ENCODE measurements at regions not wholly inside any gene's neighbourhood (a gene's known extent, or its start where the extent isn't known, plus 50 kb on each side); places are given as distances from the start of the nearest gene placed in this dataset.

- H3K27ac ChIP-seq = no peak overlapping the region
- no peaks in the 10 kb centered on the region for H3K9me2 ChIP-seq (ENCODE audit: insufficient read depth)
- H3K27me3 ChIP-seq (ENCODE audit: insufficient read depth, low read depth) = peaks cover 98% of the 10 kb centered on the region
- DNase-seq = no peak
- TF ChIP-seq EZH2 (IDR thresholded peaks at IDR 0.05; ENCODE audit: low read depth) = no peak
- no peak for TF ChIP-seq CTCF (conservative IDR thresholded peaks at IDR 0.05)
- no peak overlapping the region for H2AFZ ChIP-seq
- no peak overlapping the region for H3K4me3 ChIP-seq
- ChIA-PET CTCF (no interaction called here), POLR2A (ENCODE audit: unreplicated experiment) (no interaction called here)
- H4K20me1 ChIP-seq (ENCODE audit: insufficient read depth) = no peaks in the 10 kb centered on the region
- intact Hi-C loops (cut with micrococcal nuclease; ENCODE audit: unreplicated experiment) = no loop called here
- H3K4me1 ChIP-seq (replicated peaks; ENCODE audit: insufficient read depth) = no peaks in the 10 kb centered on the region
- H3K9me3 ChIP-seq (ENCODE audit: insufficient read depth, low read depth) = no peaks in the 10 kb centered on the region
- H3K79me2 ChIP-seq (ENCODE audit: low read depth) = no peaks in the 10 kb centered on the region
- no peaks in the 10 kb centered on the region for H3K36me3 ChIP-seq (ENCODE audit: low read depth)
- H3K4me2 ChIP-seq = 0 out of 2 replicates have a peak overlapping the region, but pooled peaks have one; percentile 11
- no peaks in the 10 kb centered on the region for H3F3A ChIP-seq (ENCODE audit: insufficient read depth, low read depth)
- no TSS peak for BruUV-seq (replicated peaks)
Measured at GRCh38 chr5:6545770-6546690, 86.8 kb downstream of the NSUN2 start.

- Histone ChIP-seq H3K4me2 (no peak overlapping the region), H3K79me2 (ENCODE audit: low read depth) (no peaks in the 10 kb centered on the region), H2AFZ (no peak overlapping the region), H3K4me1 (replicated peaks; ENCODE audit: insufficient read depth) (no peaks in the 10 kb centered on the region), H3K27me3 (ENCODE audit: insufficient read depth, low read depth) (peaks cover 98% of the 10 kb centered on the region), H3K9me2 (ENCODE audit: insufficient read depth) (no peaks in the 10 kb centered on the region), H3K4me3 (no peak overlapping the region), H3K27ac (no peak overlapping the region), H3K36me3 (ENCODE audit: low read depth) (no peaks in the 10 kb centered on the region), H3F3A (ENCODE audit: insufficient read depth, low read depth) (no peaks in the 10 kb centered on the region), H3K9me3 (ENCODE audit: insufficient read depth, low read depth) (no peaks in the 10 kb centered on the region), H4K20me1 (ENCODE audit: insufficient read depth) (no peaks in the 10 kb centered on the region)
- CTCF ChIA-PET = no interaction called here
- intact Hi-C loops (cut with micrococcal nuclease; ENCODE audit: unreplicated experiment) = no loop called here
- DNase-seq = no peak
- TF ChIP-seq EZH2 (IDR thresholded peaks at IDR 0.05; ENCODE audit: low read depth) = no peak
- TF ChIP-seq CTCF (conservative IDR thresholded peaks at IDR 0.05) = no peak
- no TSS peak for BruUV-seq (replicated peaks)
- POLR2A ChIA-PET (ENCODE audit: unreplicated experiment) = no interaction called here
Measured at GRCh38 chr5:6545036-6545693, 87.7 kb downstream of the NSUN2 start.

- intact Hi-C loops (cut with micrococcal nuclease; ENCODE audit: unreplicated experiment) = no loop called here
- POLR2A ChIA-PET (ENCODE audit: unreplicated experiment) = no interaction called here
- H3K4me3 ChIP-seq = no peak overlapping the region
- H2AFZ ChIP-seq = no peak overlapping the region
- no peaks in the 10 kb centered on the region for H3K9me2 ChIP-seq (ENCODE audit: insufficient read depth)
- TF ChIP-seq EZH2 (IDR thresholded peaks at IDR 0.05; ENCODE audit: low read depth) (no peak), CTCF (conservative IDR thresholded peaks at IDR 0.05) (no peak)
- H4K20me1 ChIP-seq (ENCODE audit: insufficient read depth) = no peaks in the 10 kb centered on the region
- no peak overlapping the region for H3K4me2 ChIP-seq
- DNase-seq = no peak
- peaks cover 98% of the 10 kb centered on the region for H3K27me3 ChIP-seq (ENCODE audit: insufficient read depth, low read depth)
- H3F3A ChIP-seq (ENCODE audit: insufficient read depth, low read depth) = no peaks in the 10 kb centered on the region
- H3K9me3 ChIP-seq (ENCODE audit: insufficient read depth, low read depth) = no peaks in the 10 kb centered on the region
- no TSS peak for BruUV-seq (replicated peaks)
- H3K79me2 ChIP-seq (ENCODE audit: low read depth) = no peaks in the 10 kb centered on the region
- H3K4me1 ChIP-seq (replicated peaks; ENCODE audit: insufficient read depth) = no peaks in the 10 kb centered on the region
- no peak overlapping the region for H3K27ac ChIP-seq
- CTCF ChIA-PET = no interaction called here
- no peaks in the 10 kb centered on the region for H3K36me3 ChIP-seq (ENCODE audit: low read depth)
Measured at GRCh38 chr5:6544561-6544935, 88.3 kb downstream of the NSUN2 start.
